ENCODE measurements at regions not wholly inside any gene's neighbourhood (a gene's known extent, or its start where the extent isn't known, plus 50 kb on each side); places are given as distances from the start of the nearest gene placed in this dataset.

DNA sequence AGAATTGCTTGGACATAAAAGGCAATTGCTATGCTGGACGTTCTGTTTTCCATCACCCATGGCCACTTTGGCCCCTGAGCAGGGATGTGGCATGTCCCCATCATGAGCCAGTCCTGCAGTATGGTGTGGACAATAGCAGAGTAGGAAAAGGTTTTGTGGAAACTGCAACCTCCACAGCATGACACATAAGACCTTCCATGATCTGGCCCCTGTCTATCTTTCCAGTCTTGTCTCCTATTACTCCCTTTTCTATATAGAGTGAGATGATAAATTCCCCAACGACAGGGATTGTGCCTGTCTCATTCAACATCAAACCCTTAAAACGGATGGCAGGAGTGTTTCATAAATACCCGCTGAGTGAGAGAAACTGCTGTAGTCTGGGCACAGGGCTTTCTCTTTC lies 174.7 kb upstream of the PTCH1 start:
- TF ChIP-seq POLR2A (IDR thresholded peaks at IDR 0.05) (no peak), CTCF (IDR thresholded peaks at IDR 0.05 in 4 of 5, conservative IDR thresholded peaks at IDR 0.05 in 1 of 5) (no peak)

All from gastrocnemius medialis (tissue), 4 donors.